ENCODE measurements at regions not wholly inside any gene's neighbourhood (a gene's known extent, or its start where the extent isn't known, plus 50 kb on each side); places are given as distances from the start of the nearest gene placed in this dataset.

- Mint-ChIP-seq H3K9me3 (no peaks in the 10 kb centered on the region), H3K27ac (no peak overlapping the region), H3K36me3 (no peaks in the 10 kb centered on the region), H3K4me3 (no peak overlapping the region), H3K4me1 (no peaks in the 10 kb centered on the region), H3K27me3 (peaks cover 0 to 5% of the 10 kb centered on the region in 2 donors)
- ATAC-seq (replicated peaks), result no peak
- no peak for DNase-seq
Measured at GRCh38 chr9:27870404-27870803, 297.1 kb upstream of the C9orf72 start.

- Mint-ChIP-seq H3K4me1 (no peaks in the 10 kb centered on the region), H3K4me3 (no peak overlapping the region), H3K27me3 (no peaks in the 10 kb centered on the region), H3K9me3 (peaks cover 2 to 4% of the 10 kb centered on the region in 2 donors), H3K36me3 (no peaks in the 10 kb centered on the region), H3K27ac (no peak overlapping the region)
- DNase-seq (no peak), ATAC-seq (replicated peaks) (no peak)
Measured at GRCh38 chr9:27880156-27880555, 306.9 kb upstream of the C9orf72 start.

GRCh38 chr9:27880635-27881034, 307.4 kb upstream of the C9orf72 start:
- Mint-ChIP-seq H3K9me3 (peaks cover 2 to 4% of the 10 kb centered on the region in 2 donors), H3K4me3 (no peak overlapping the region), H3K27me3 (no peaks in the 10 kb centered on the region), H3K4me1 (no peaks in the 10 kb centered on the region), H3K36me3 (no peaks in the 10 kb centered on the region), H3K27ac (no peak overlapping the region)
- no peak for DNase-seq
- no peak for ATAC-seq (replicated peaks)

- H3K9me3 Mint-ChIP-seq, result peaks cover 5 to 8% of the 10 kb centered on the region in 2 donors
- H3K27me3 Mint-ChIP-seq, result no peaks in the 10 kb centered on the region
- DNase-seq (peak; percentile 27), ATAC-seq (replicated peaks) (peak; percentile 77 to 80)
- no peaks in the 10 kb centered on the region for H3K36me3 Mint-ChIP-seq
- no peak overlapping the region for H3K27ac Mint-ChIP-seq
- H3K4me3 Mint-ChIP-seq, result no peak overlapping the region
- H3K4me1 Mint-ChIP-seq, result peaks cover 0 to 1% of the 10 kb centered on the region in 2 donors
Measured at GRCh38 chr9:27888661-27889295, 315.5 kb upstream of the C9orf72 start.

- ATAC-seq (replicated peaks) (no peak), DNase-seq (no peak)
- H3K4me1 Mint-ChIP-seq, result no peaks in the 10 kb centered on the region
- H3K9me3 Mint-ChIP-seq, result no peaks in the 10 kb centered on the region
- H3K4me3 Mint-ChIP-seq, result no peak overlapping the region
- no peak overlapping the region for H3K27ac Mint-ChIP-seq
- no peaks in the 10 kb centered on the region for H3K36me3 Mint-ChIP-seq
- H3K27me3 Mint-ChIP-seq, result no peaks in the 10 kb centered on the region
Measured at GRCh38 chr9:27924502-27924901, 351.2 kb upstream of the C9orf72 start.

GRCh38 chr9:27925815-27926214, 352.5 kb upstream of the C9orf72 start:
- DNase-seq, result no peak
- H3K27me3 Mint-ChIP-seq, result no peaks in the 10 kb centered on the region
- no peak overlapping the region for H3K4me3 Mint-ChIP-seq
- ATAC-seq (replicated peaks), result no peak
- H3K36me3 Mint-ChIP-seq, result no peaks in the 10 kb centered on the region
- no peak overlapping the region for H3K27ac Mint-ChIP-seq
- H3K4me1 Mint-ChIP-seq, result no peaks in the 10 kb centered on the region
- H3K9me3 Mint-ChIP-seq, result no peaks in the 10 kb centered on the region

- Mint-ChIP-seq H3K27me3 (no peaks in the 10 kb centered on the region), H3K9me3 (no peaks in the 10 kb centered on the region), H3K4me3 (no peak overlapping the region), H3K36me3 (no peaks in the 10 kb centered on the region), H3K4me1 (no peaks in the 10 kb centered on the region), H3K27ac (no peak overlapping the region)
- DNase-seq, result no peak
- no peak for ATAC-seq (replicated peaks)
Measured at GRCh38 chr9:27929841-27930240, 356.6 kb upstream of the C9orf72 start.

- peaks cover 0 to 3% of the 10 kb centered on the region in 2 donors for H3K9me3 Mint-ChIP-seq
- H3K4me1 Mint-ChIP-seq, result no peaks in the 10 kb centered on the region
- ATAC-seq (replicated peaks), result no peak
- H3K27me3 Mint-ChIP-seq, result no peaks in the 10 kb centered on the region
- no peaks in the 10 kb centered on the region for H3K36me3 Mint-ChIP-seq
- no peak for DNase-seq
- no peak overlapping the region for H3K4me3 Mint-ChIP-seq
- H3K27ac Mint-ChIP-seq, result no peak overlapping the region
Measured at GRCh38 chr9:27933210-27934025, 360.1 kb upstream of the C9orf72 start.

- no peaks in the 10 kb centered on the region for H3K36me3 Mint-ChIP-seq
- ATAC-seq (replicated peaks), result no peak
- peaks cover 0 to 3% of the 10 kb centered on the region in 2 donors for H3K9me3 Mint-ChIP-seq
- no peaks in the 10 kb centered on the region for H3K27me3 Mint-ChIP-seq
- no peak overlapping the region for H3K27ac Mint-ChIP-seq
- no peak overlapping the region for H3K4me3 Mint-ChIP-seq
- no peaks in the 10 kb centered on the region for H3K4me1 Mint-ChIP-seq
- DNase-seq, result no peak
Measured at GRCh38 chr9:27934471-27934870, 361.2 kb upstream of the C9orf72 start.

- no peaks in the 10 kb centered on the region for H3K36me3 Mint-ChIP-seq
- no peak overlapping the region for H3K27ac Mint-ChIP-seq
- ATAC-seq (replicated peaks) (no peak), DNase-seq (no peak)
- no peaks in the 10 kb centered on the region for H3K4me1 Mint-ChIP-seq
- no peak overlapping the region for H3K4me3 Mint-ChIP-seq
- peaks cover 0 to 3% of the 10 kb centered on the region in 2 donors for H3K9me3 Mint-ChIP-seq
- H3K27me3 Mint-ChIP-seq, result no peaks in the 10 kb centered on the region
Measured at GRCh38 chr9:27939186-27939585, 365.9 kb upstream of the C9orf72 start.

GRCh38 chr9:27940535-27940934, 367.3 kb upstream of the C9orf72 start:
- ATAC-seq (replicated peaks) (no peak), DNase-seq (no peak)
- H3K27me3 Mint-ChIP-seq, result no peaks in the 10 kb centered on the region
- H3K9me3 Mint-ChIP-seq, result peaks cover 0 to 3% of the 10 kb centered on the region in 2 donors
- H3K36me3 Mint-ChIP-seq, result no peaks in the 10 kb centered on the region
- no peaks in the 10 kb centered on the region for H3K4me1 Mint-ChIP-seq
- H3K27ac Mint-ChIP-seq, result no peak overlapping the region
- H3K4me3 Mint-ChIP-seq, result no peak overlapping the region

GRCh38 chr9:27943501-27943900, 370.2 kb upstream of the C9orf72 start:
- no peak for ATAC-seq (replicated peaks)
- Mint-ChIP-seq H3K27me3 (no peaks in the 10 kb centered on the region), H3K4me3 (no peak overlapping the region), H3K9me3 (no peaks in the 10 kb centered on the region), H3K36me3 (no peaks in the 10 kb centered on the region), H3K27ac (no peak overlapping the region), H3K4me1 (no peaks in the 10 kb centered on the region)
- DNase-seq, result no peak

GRCh38 chr9:27945386-27945785, 372.1 kb upstream of the C9orf72 start:
- DNase-seq (no peak), ATAC-seq (replicated peaks) (no peak)
- Mint-ChIP-seq H3K36me3 (no peaks in the 10 kb centered on the region), H3K4me1 (no peaks in the 10 kb centered on the region), H3K27ac (no peak overlapping the region), H3K27me3 (no peaks in the 10 kb centered on the region), H3K4me3 (no peak overlapping the region), H3K9me3 (peaks cover 2 to 5% of the 10 kb centered on the region in 2 donors)

GRCh38 chr9:27950382-27950781, 377.1 kb upstream of the C9orf72 start:
- Mint-ChIP-seq H3K9me3 (peaks cover 2 to 5% of the 10 kb centered on the region in 2 donors), H3K4me1 (no peaks in the 10 kb centered on the region), H3K27ac (no peak overlapping the region), H3K27me3 (no peaks in the 10 kb centered on the region), H3K4me3 (no peak overlapping the region), H3K36me3 (no peaks in the 10 kb centered on the region)
- ATAC-seq (replicated peaks) (no peak), DNase-seq (no peak)

GRCh38 chr9:27954858-27955257, 381.6 kb upstream of the C9orf72 start:
- peaks cover 0 to under 1% of the 10 kb centered on the region in 2 donors for H3K9me3 Mint-ChIP-seq
- H3K27me3 Mint-ChIP-seq, result no peaks in the 10 kb centered on the region
- DNase-seq (no peak), ATAC-seq (replicated peaks) (no peak)
- no peak overlapping the region for H3K27ac Mint-ChIP-seq
- no peak overlapping the region for H3K4me3 Mint-ChIP-seq
- no peaks in the 10 kb centered on the region for H3K36me3 Mint-ChIP-seq
- no peaks in the 10 kb centered on the region for H3K4me1 Mint-ChIP-seq
